Keratinocyte (primary cell): ENCODE measurements at regions not wholly inside any gene's neighbourhood (a gene's known extent, or its start where the extent isn't known, plus 50 kb on each side); places are given as distances from the start of the nearest gene placed in this dataset.

Experiments
- DNase-seq: peaks from one replicate; pipeline ENCODE4 v3.0.0-alpha.2; 2011; ENCODE audit warnings: low read depth, missing footprints, low spot score
- FAIRE-seq: peaks from 2 replicates; lab custom pipeline; 2011; peaks lifted over from hg19 to GRCh38; lab: Jason Lieb, UNC
- H2AFZ ChIP-seq: 2 replicates; pipeline ENCODE4 v1.6.0; 2012; ENCODE audit warnings: low read length, control low read depth, inconsistent platforms; ENCODE audit not compliant: control insufficient read depth
- H3K27ac ChIP-seq: 2 replicates; pipeline ENCODE4 v1.5.1; 2011; ENCODE audit warnings: low read length; ENCODE audit not compliant: control insufficient read depth, insufficient read depth
- H3K27me3 ChIP-seq: 3 replicates; pipeline ENCODE4 v1.6.0; 2011; ENCODE audit warnings: low read length; ENCODE audit not compliant: control insufficient read depth, insufficient read depth; ENCODE audit errors: extremely low read depth
- H3K36me3 ChIP-seq, 2 experiments: 2 replicates in 1 of 2; 3 replicates in 1 of 2; pipeline ENCODE4 v1.5.1; 2011; ENCODE audit warnings: low read length in 2 of 2, mild to moderate bottlenecking in 1 of 2; ENCODE audit not compliant: control insufficient read depth in 2 of 2, insufficient read depth in 2 of 2; ENCODE audit errors: extremely low read depth in 1 of 2
- H3K4me1 ChIP-seq: 3 replicates; pipeline ENCODE4 v1.5.1; 2011; ENCODE audit warnings: low read length; ENCODE audit not compliant: control insufficient read depth, insufficient read depth; ENCODE audit errors: extremely low read depth
- H3K4me2 ChIP-seq: 3 replicates; pipeline ENCODE4 v1.6.0; 2011; ENCODE audit warnings: low read depth, low read length; ENCODE audit not compliant: control insufficient read depth, insufficient read depth; ENCODE audit errors: extremely low read depth
- H3K4me3 ChIP-seq, 3 experiments: fragments of 200-600 bp in 1 of 3; sonication (generic) in 1 of 3; 2 replicates in 2 of 3; 3 replicates in 1 of 3; pipeline ENCODE4 v1.5.1; 2011 to 2016; ENCODE audit warnings: low read length in 3 of 3, mild to moderate bottlenecking in 3 of 3, control low read depth in 2 of 3, inconsistent platforms in 1 of 3, low read depth in 1 of 3, mixed read lengths in 1 of 3, mixed run types in 1 of 3, moderate library complexity in 1 of 3; ENCODE audit not compliant: control insufficient read depth in 2 of 3, insufficient read depth in 2 of 3; ENCODE audit errors: extremely low read depth in 1 of 3
- H3K79me2 ChIP-seq: 2 replicates; pipeline ENCODE4 v1.6.0; 2012; ENCODE audit warnings: low read length; ENCODE audit not compliant: control insufficient read depth, insufficient read depth
- H3K9ac ChIP-seq: 3 replicates; pipeline ENCODE4 v1.6.0; 2011; ENCODE audit warnings: low read length; ENCODE audit not compliant: control insufficient read depth, insufficient read depth; ENCODE audit errors: extremely low read depth
- H3K9me1 ChIP-seq: 3 replicates; pipeline ENCODE4 v1.6.0; 2011; ENCODE audit warnings: low read length; ENCODE audit not compliant: control insufficient read depth, insufficient read depth; ENCODE audit errors: extremely low read depth
- H3K9me3 ChIP-seq: 2 replicates; pipeline ENCODE4 v1.5.1; 2012; ENCODE audit warnings: low read depth, low read length; ENCODE audit not compliant: control insufficient read depth
- H4K20me1 ChIP-seq: 3 replicates; pipeline ENCODE4 v1.6.0; 2011; ENCODE audit warnings: low read length; ENCODE audit not compliant: control insufficient read depth, insufficient read depth; ENCODE audit errors: extremely low read depth
- CTCF ChIP-seq, 3 experiments: IDR thresholded peaks in 1 of 3; conservative IDR thresholded peaks in 1 of 3; optimal IDR thresholded peaks in 1 of 3; 2 replicates in 2 of 3; 3 replicates in 1 of 3; pipeline versions ENCODE3 to v1.5.1; 2011; ENCODE audit warnings: low read length in 3 of 3, mild to moderate bottlenecking in 3 of 3, moderate library complexity in 2 of 3, control low read depth in 1 of 3, inconsistent platforms in 1 of 3; ENCODE audit not compliant: insufficient read depth in 2 of 3; ENCODE audit errors: extremely low read depth in 1 of 3
- EZH2 ChIP-seq: IDR thresholded peaks from one replicate; pipeline ENCODE4 v1.6.1; 2012; ENCODE audit warnings: inconsistent platforms, mild to moderate bottlenecking, low read length, moderate library complexity
- dilution Hi-C: fragments of 300-500 bp; cut with MboI; formaldehyde crosslinking; loops from one replicate; pipeline ENCODE4 v1.7.0; 2020; ENCODE audit warnings: low sequenced_read_pairs; ENCODE audit not compliant: extremely low pct_ligation_motif_present

DNA sequence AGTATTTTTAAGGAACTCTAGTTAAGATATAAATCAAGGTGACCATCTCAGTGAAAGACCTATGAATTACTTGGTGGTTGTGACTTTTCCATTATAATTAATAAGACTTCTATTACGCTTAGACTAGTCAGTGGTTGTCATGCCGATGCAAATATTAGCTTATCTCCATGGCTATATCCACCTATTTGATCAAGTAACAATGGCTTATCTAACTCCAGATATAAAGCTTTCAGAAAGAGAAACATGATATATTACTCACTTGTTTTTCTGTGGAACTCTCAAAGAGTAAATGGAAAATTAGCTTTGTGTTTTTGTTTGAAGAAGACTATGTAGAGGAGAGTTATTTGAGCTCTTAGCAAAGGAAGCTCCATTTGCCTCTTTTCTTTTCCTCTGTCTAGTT, 323.8 kb upstream of the DCN start:
- H3K4me1 ChIP-seq, result no peaks in the 10 kb centered on the region
- H4K20me1 ChIP-seq, result no peaks in the 10 kb centered on the region
- DNase-seq, result no peak
- no peak for FAIRE-seq
- no peaks in the 10 kb centered on the region for H3K79me2 ChIP-seq
- no peak overlapping the region for H3K4me2 ChIP-seq
- H3K9me3 ChIP-seq, result no peaks in the 10 kb centered on the region
- no peak overlapping the region for H3K9ac ChIP-seq
- H2AFZ ChIP-seq, result no peak overlapping the region
- TF ChIP-seq EZH2, result no peak
- no peak for TF ChIP-seq CTCF (optimal IDR thresholded peaks at IDR 0.05 in 1 of 3, IDR thresholded peaks at IDR 0.05 in 1 of 3, conservative IDR thresholded peaks at IDR 0.05 in 1 of 3; ENCODE audit: extremely low read depth in 1 of 3, insufficient read depth in 2 of 3, low read length in 3 of 3)
- H3K36me3 ChIP-seq, result no peaks in the 10 kb centered on the region
- dilution Hi-C loops, result no loop called here
- no peaks in the 10 kb centered on the region for H3K9me1 ChIP-seq
- H3K27me3 ChIP-seq, result no peaks in the 10 kb centered on the region
- no peak overlapping the region for H3K27ac ChIP-seq
- no peak overlapping the region for H3K4me3 ChIP-seq

GRCh38 chr12:91505006-91505405, 322.4 kb upstream of the DCN start:
- Histone ChIP-seq H3K4me3 (no peak overlapping the region), H2AFZ (no peak overlapping the region), H3K79me2 (no peaks in the 10 kb centered on the region), H3K9me1 (no peaks in the 10 kb centered on the region), H3K4me1 (no peaks in the 10 kb centered on the region), H3K27me3 (no peaks in the 10 kb centered on the region), H3K9me3 (no peaks in the 10 kb centered on the region), H3K9ac (no peak overlapping the region), H4K20me1 (no peaks in the 10 kb centered on the region), H3K27ac (no peak overlapping the region), H3K4me2 (no peak overlapping the region), H3K36me3 (no peaks in the 10 kb centered on the region)
- TF ChIP-seq CTCF (optimal IDR thresholded peaks at IDR 0.05 in 1 of 3, IDR thresholded peaks at IDR 0.05 in 1 of 3, conservative IDR thresholded peaks at IDR 0.05 in 1 of 3; ENCODE audit: extremely low read depth in 1 of 3, insufficient read depth in 2 of 3, low read length in 3 of 3), result no peak
- dilution Hi-C loops, result no loop called here
- no peak for DNase-seq
- FAIRE-seq, result no peak
